ENCODE measurements at regions not wholly inside any gene's neighbourhood (a gene's known extent, or its start where the extent isn't known, plus 50 kb on each side); places are given as distances from the start of the nearest gene placed in this dataset.
A peak's percentile ranks its signal among the peaks of the same experiment; 100 is the strongest.

GRCh38 chr20:58020656-58021454 is 207.6 kb downstream of the ANKRD60 start:
- no peak overlapping the region for H3K27ac ChIP-seq
- TF ChIP-seq CTCF (IDR thresholded peaks at IDR 0.05), result no peak
- TF ChIP-seq ZFX (IDR thresholded peaks at IDR 0.05; ENCODE audit: borderline replicate concordance), result no peak

- H3K27ac ChIP-seq, result no peak overlapping the region
- TF ChIP-seq ZFX (IDR thresholded peaks at IDR 0.05; ENCODE audit: borderline replicate concordance) (no peak), CTCF (IDR thresholded peaks at IDR 0.05) (no peak)
These were observed 208.4 kb downstream of the ANKRD60 start for GRCh38 chr20:58019850-58020625.

- TF ChIP-seq CTCF (IDR thresholded peaks at IDR 0.05), result no peak
- no peak for TF ChIP-seq ZFX (IDR thresholded peaks at IDR 0.05; ENCODE audit: borderline replicate concordance)
- no peak overlapping the region for H3K27ac ChIP-seq
These were observed 209.2 kb downstream of the ANKRD60 start for GRCh38 chr20:58019027-58019849.

GRCh38 chr20:58018590-58018989 is 209.9 kb downstream of the ANKRD60 start:
- H3K27ac ChIP-seq, result peak overlapping the region; percentile 77; the same call in 1 of the 2 replicates
- TF ChIP-seq CTCF (IDR thresholded peaks at IDR 0.05) (no peak), ZFX (IDR thresholded peaks at IDR 0.05; ENCODE audit: borderline replicate concordance) (no peak)

- TF ChIP-seq CTCF (IDR thresholded peaks at IDR 0.05), result no peak
- TF ChIP-seq ZFX (IDR thresholded peaks at IDR 0.05; ENCODE audit: borderline replicate concordance), result no peak
- H3K27ac ChIP-seq, result peak overlapping the region; percentile 77
These were observed 210.4 kb downstream of the ANKRD60 start for GRCh38 chr20:58017970-58018530.

- H3K27ac ChIP-seq, result peak overlapping the region; percentile 77
- TF ChIP-seq CTCF (IDR thresholded peaks at IDR 0.05), result no peak
- TF ChIP-seq ZFX (IDR thresholded peaks at IDR 0.05; ENCODE audit: borderline replicate concordance), result no peak
These were observed 211.1 kb downstream of the ANKRD60 start for GRCh38 chr20:58017231-58017969.

Measured in 22Rv1 (cell line).